ENCODE measurements at regions not wholly inside any gene's neighbourhood (a gene's known extent, or its start where the extent isn't known, plus 50 kb on each side); places are given as distances from the start of the nearest gene placed in this dataset.

DNA sequence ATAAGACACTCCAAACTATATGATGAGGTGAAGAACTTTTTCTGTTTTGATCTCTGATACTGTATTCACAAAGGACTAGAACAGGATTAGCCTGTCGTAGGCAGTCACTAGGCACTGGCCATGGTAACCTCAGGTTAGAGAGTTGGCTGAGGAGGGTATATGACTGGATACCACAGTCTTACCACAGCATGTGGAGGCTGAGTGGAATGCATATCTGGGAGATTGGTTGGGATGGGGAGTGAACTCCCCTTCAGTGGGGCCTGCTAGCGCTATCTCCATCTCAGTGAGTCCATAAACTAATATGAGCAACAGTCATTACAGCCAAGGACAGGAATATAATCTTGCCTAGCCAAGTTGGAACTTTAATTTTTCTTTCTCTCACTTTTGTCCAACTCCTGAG lies 339.1 kb downstream of the SPATA31D1 start:
- intact Hi-C loops (cut with DNase I; ENCODE audit: low total_unique reads): no loop called here
- peaks cover 4 to 39% of the 10 kb centered on the region in 2 donors for H3K9me3 ChIP-seq
- no peak for TF ChIP-seq POLR2A (IDR thresholded peaks at IDR 0.05)
- TF ChIP-seq POLR2AphosphoS5 (IDR thresholded peaks at IDR 0.05): no peak
- TF ChIP-seq, protein P1, sequence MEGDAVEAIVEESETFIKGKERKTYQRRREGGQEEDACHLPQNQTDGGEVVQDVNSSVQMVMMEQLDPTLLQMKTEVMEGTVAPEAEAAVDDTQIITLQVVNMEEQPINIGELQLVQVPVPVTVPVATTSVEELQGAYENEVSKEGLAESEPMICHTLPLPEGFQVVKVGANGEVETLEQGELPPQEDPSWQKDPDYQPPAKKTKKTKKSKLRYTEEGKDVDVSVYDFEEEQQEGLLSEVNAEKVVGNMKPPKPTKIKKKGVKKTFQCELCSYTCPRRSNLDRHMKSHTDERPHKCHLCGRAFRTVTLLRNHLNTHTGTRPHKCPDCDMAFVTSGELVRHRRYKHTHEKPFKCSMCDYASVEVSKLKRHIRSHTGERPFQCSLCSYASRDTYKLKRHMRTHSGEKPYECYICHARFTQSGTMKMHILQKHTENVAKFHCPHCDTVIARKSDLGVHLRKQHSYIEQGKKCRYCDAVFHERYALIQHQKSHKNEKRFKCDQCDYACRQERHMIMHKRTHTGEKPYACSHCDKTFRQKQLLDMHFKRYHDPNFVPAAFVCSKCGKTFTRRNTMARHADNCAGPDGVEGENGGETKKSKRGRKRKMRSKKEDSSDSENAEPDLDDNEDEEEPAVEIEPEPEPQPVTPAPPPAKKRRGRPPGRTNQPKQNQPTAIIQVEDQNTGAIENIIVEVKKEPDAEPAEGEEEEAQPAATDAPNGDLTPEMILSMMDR (IDR thresholded peaks at IDR 0.05): no peak
- DNase-seq (ENCODE audit: low spot score in 2 of 2): no peak
- H3K4me3 ChIP-seq: no peak overlapping the region
- H3K4me1 ChIP-seq: no peaks in the 10 kb centered on the region
- H3K36me3 ChIP-seq: no peaks in the 10 kb centered on the region
- no peaks in the 10 kb centered on the region for H3K27me3 ChIP-seq
- H3K27ac ChIP-seq: no peak overlapping the region

DNA sequence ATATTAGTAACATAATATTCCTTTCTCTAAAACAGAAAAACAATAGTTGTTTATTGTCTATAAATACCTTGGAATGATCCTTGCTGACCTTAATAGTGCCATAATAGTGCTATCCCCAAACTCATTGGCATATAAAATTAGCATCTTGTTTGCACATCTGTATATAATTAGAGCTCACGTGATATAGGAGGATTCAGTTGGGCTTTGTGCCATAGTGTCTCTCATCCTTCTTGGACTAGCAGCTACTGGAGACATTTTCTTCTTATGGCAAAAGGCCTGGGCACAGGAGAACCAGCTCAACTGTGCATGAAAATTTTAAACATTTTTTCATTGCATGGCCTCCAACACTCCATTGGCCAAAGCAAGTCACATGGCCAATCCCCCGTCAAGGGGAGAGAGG lies 342.5 kb downstream of the SPATA31D1 start:
- TF ChIP-seq POLR2AphosphoS5 (IDR thresholded peaks at IDR 0.05) (no peak), POLR2A (IDR thresholded peaks at IDR 0.05) (no peak)
- TF ChIP-seq, protein P1 (IDR thresholded peaks at IDR 0.05): no peak
- no peak for DNase-seq (ENCODE audit: low spot score in 2 of 2)
- H3K9me3 ChIP-seq: peaks cover under 1 to 17% of the 10 kb centered on the region in 2 donors
- no peak overlapping the region for H3K27ac ChIP-seq
- H3K4me1 ChIP-seq: no peaks in the 10 kb centered on the region
- H3K27me3 ChIP-seq: no peaks in the 10 kb centered on the region
- intact Hi-C loops (cut with DNase I; ENCODE audit: low total_unique reads): no loop called here
- H3K4me3 ChIP-seq: no peak overlapping the region
- H3K36me3 ChIP-seq: no peaks in the 10 kb centered on the region

DNA sequence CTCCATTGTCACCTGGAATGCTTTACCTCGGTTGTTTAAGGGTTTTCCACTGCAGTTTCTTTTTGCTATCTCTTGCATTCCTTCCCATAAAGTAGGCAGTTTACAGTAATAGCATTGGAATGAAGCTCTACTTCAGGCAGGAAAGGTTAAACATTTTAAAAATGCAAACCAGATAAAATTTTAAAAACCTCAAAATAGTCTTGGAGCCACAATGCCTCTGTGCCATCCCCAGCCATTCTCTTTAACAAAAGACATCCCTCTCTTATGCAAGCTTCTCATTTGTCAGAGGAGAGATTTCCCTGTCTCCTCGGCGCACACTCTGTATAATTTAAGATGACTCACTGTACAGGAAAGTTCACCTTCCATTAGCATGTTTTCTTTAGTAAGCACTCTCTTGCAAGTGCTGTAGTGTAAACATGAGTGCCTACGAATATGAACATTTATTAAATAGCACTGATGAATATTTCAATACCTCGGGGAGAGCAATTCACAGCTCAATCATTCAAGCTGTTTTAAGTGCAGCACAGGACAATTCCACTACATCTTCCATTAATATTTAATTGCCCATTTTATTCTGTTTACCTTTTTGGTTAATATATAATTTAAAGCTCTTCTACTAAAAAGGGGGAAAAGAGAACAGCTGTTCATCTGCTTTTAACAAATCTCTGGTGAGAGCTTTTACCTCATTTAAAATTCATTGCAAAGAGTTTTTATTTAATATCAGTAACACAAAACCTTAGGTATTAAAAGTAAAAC lies 343.6 kb downstream of the SPATA31D1 start:
- TF ChIP-seq, protein P1 (IDR thresholded peaks at IDR 0.05): no peak
- no peak for TF ChIP-seq POLR2A (IDR thresholded peaks at IDR 0.05)
- TF ChIP-seq POLR2AphosphoS5 (IDR thresholded peaks at IDR 0.05): no peak
- Histone ChIP-seq H3K4me1 (no peaks in the 10 kb centered on the region), H3K4me3 (no peak overlapping the region), H3K36me3 (no peaks in the 10 kb centered on the region), H3K9me3 (peaks cover 0 to 7% of the 10 kb centered on the region in 2 donors), H3K27ac (no peak overlapping the region), H3K27me3 (no peaks in the 10 kb centered on the region)
- DNase-seq (ENCODE audit: low spot score in 2 of 2): no peak
- intact Hi-C loops (cut with DNase I; ENCODE audit: low total_unique reads): no loop called here

- Histone ChIP-seq H3K36me3 (no peaks in the 10 kb centered on the region), H3K27ac (no peak overlapping the region), H3K9me3 (peaks cover 0 to 2% of the 10 kb centered on the region in 2 donors), H3K4me1 (no peaks in the 10 kb centered on the region), H3K4me3 (no peak overlapping the region), H3K27me3 (no peaks in the 10 kb centered on the region)
- intact Hi-C loops (cut with DNase I; ENCODE audit: low total_unique reads): no loop called here
- no peak for DNase-seq (ENCODE audit: low spot score in 2 of 2)
- TF ChIP-seq POLR2AphosphoS5 (IDR thresholded peaks at IDR 0.05) (no peak), POLR2A (IDR thresholded peaks at IDR 0.05) (no peak)
- TF ChIP-seq, protein P1 (IDR thresholded peaks at IDR 0.05): no peak
Observed at GRCh38 chr9:82332774-82333152, 344.2 kb downstream of the SPATA31D1 start.

- intact Hi-C loops (cut with DNase I; ENCODE audit: low total_unique reads): no loop called here
- no peaks in the 10 kb centered on the region for H3K9me3 ChIP-seq
- no peaks in the 10 kb centered on the region for H3K4me1 ChIP-seq
- H3K27ac ChIP-seq: no peak overlapping the region
- H3K36me3 ChIP-seq: no peaks in the 10 kb centered on the region
- DNase-seq (ENCODE audit: low spot score in 2 of 2): no peak
- no peak overlapping the region for H3K4me3 ChIP-seq
- no peaks in the 10 kb centered on the region for H3K27me3 ChIP-seq
- TF ChIP-seq POLR2AphosphoS5 (IDR thresholded peaks at IDR 0.05) (no peak), POLR2A (IDR thresholded peaks at IDR 0.05) (no peak)
- TF ChIP-seq, protein P1 (IDR thresholded peaks at IDR 0.05): no peak
Observed at GRCh38 chr9:82333671-82334070, 345.1 kb downstream of the SPATA31D1 start.

All from breast epithelium (tissue), 4 donors.